ENCODE measurements at regions not wholly inside any gene's neighbourhood (a gene's known extent, or its start where the extent isn't known, plus 50 kb on each side); places are given as distances from the start of the nearest gene placed in this dataset.

GRCh38 chr3:117486719-117487716 lies 777.4 kb downstream of the TUSC7 start:
- TF ChIP-seq GATA3 (IDR thresholded peaks at IDR 0.05; ENCODE audit: low read depth, low read length) (no peak), GATA2 (IDR thresholded peaks at IDR 0.05; ENCODE audit: low read depth, low read length) (no peak)

- no peak for TF ChIP-seq GATA3 (IDR thresholded peaks at IDR 0.05; ENCODE audit: low read depth, low read length)
- TF ChIP-seq GATA2 (IDR thresholded peaks at IDR 0.05; ENCODE audit: low read depth, low read length), result no peak
Measured at GRCh38 chr3:117488983-117489382, 779.4 kb downstream of the TUSC7 start.

- no peak for TF ChIP-seq GATA3 (IDR thresholded peaks at IDR 0.05; ENCODE audit: low read depth, low read length)
- TF ChIP-seq GATA2 (IDR thresholded peaks at IDR 0.05; ENCODE audit: low read depth, low read length), result no peak
Measured at GRCh38 chr3:117489663-117490079, 780.1 kb downstream of the TUSC7 start.

GRCh38 chr3:117490716-117491115 lies 781.1 kb downstream of the TUSC7 start:
- TF ChIP-seq GATA3 (IDR thresholded peaks at IDR 0.05; ENCODE audit: low read depth, low read length) (no peak), GATA2 (IDR thresholded peaks at IDR 0.05; ENCODE audit: low read depth, low read length) (no peak)

- no peak for TF ChIP-seq GATA3 (IDR thresholded peaks at IDR 0.05; ENCODE audit: low read depth, low read length)
- no peak for TF ChIP-seq GATA2 (IDR thresholded peaks at IDR 0.05; ENCODE audit: low read depth, low read length)
Measured at GRCh38 chr3:117495620-117496019, 786.0 kb downstream of the TUSC7 start.

- TF ChIP-seq GATA3 (IDR thresholded peaks at IDR 0.05; ENCODE audit: low read depth, low read length), result no peak
- no peak for TF ChIP-seq GATA2 (IDR thresholded peaks at IDR 0.05; ENCODE audit: low read depth, low read length)
Measured at GRCh38 chr3:117499189-117499870, 789.8 kb downstream of the TUSC7 start.

- TF ChIP-seq GATA2 (IDR thresholded peaks at IDR 0.05; ENCODE audit: low read depth, low read length), result no peak
- TF ChIP-seq GATA3 (IDR thresholded peaks at IDR 0.05; ENCODE audit: low read depth, low read length), result no peak
Measured at GRCh38 chr3:117507958-117508357, 798.4 kb downstream of the TUSC7 start.

- no peak for TF ChIP-seq GATA3 (IDR thresholded peaks at IDR 0.05; ENCODE audit: low read depth, low read length)
- TF ChIP-seq GATA2 (IDR thresholded peaks at IDR 0.05; ENCODE audit: low read depth, low read length), result no peak
Measured at GRCh38 chr3:117509858-117510257, 800.3 kb downstream of the TUSC7 start.

- no peak for TF ChIP-seq GATA3 (IDR thresholded peaks at IDR 0.05; ENCODE audit: low read depth, low read length)
- no peak for TF ChIP-seq GATA2 (IDR thresholded peaks at IDR 0.05; ENCODE audit: low read depth, low read length)
Measured at GRCh38 chr3:117510396-117510795, 800.8 kb downstream of the TUSC7 start.

GRCh38 chr3:117512975-117513374 lies 803.4 kb downstream of the TUSC7 start:
- TF ChIP-seq GATA3 (IDR thresholded peaks at IDR 0.05; ENCODE audit: low read depth, low read length) (no peak), GATA2 (IDR thresholded peaks at IDR 0.05; ENCODE audit: low read depth, low read length) (no peak)

GRCh38 chr3:117515309-117515708 lies 805.7 kb downstream of the TUSC7 start:
- TF ChIP-seq GATA3 (IDR thresholded peaks at IDR 0.05; ENCODE audit: low read depth, low read length) (no peak), GATA2 (IDR thresholded peaks at IDR 0.05; ENCODE audit: low read depth, low read length) (no peak)

GRCh38 chr3:117518364-117518763 lies 808.8 kb downstream of the TUSC7 start:
- no peak for TF ChIP-seq GATA3 (IDR thresholded peaks at IDR 0.05; ENCODE audit: low read depth, low read length)
- TF ChIP-seq GATA2 (IDR thresholded peaks at IDR 0.05; ENCODE audit: low read depth, low read length), result no peak

GRCh38 chr3:117519776-117520175 lies 810.2 kb downstream of the TUSC7 start:
- TF ChIP-seq GATA2 (IDR thresholded peaks at IDR 0.05; ENCODE audit: low read depth, low read length), result no peak
- no peak for TF ChIP-seq GATA3 (IDR thresholded peaks at IDR 0.05; ENCODE audit: low read depth, low read length)

- TF ChIP-seq GATA3 (IDR thresholded peaks at IDR 0.05; ENCODE audit: low read depth, low read length), result no peak
- no peak for TF ChIP-seq GATA2 (IDR thresholded peaks at IDR 0.05; ENCODE audit: low read depth, low read length)
Measured at GRCh38 chr3:117520582-117520981, 811.0 kb downstream of the TUSC7 start.
